ENCODE measurements at regions not wholly inside any gene's neighbourhood (a gene's known extent, or its start where the extent isn't known, plus 50 kb on each side); places are given as distances from the start of the nearest gene placed in this dataset.

GRCh38 chr11:134597452-134597851 lies 185.4 kb upstream of the B3GAT1 start:
- TF ChIP-seq, protein P1, sequence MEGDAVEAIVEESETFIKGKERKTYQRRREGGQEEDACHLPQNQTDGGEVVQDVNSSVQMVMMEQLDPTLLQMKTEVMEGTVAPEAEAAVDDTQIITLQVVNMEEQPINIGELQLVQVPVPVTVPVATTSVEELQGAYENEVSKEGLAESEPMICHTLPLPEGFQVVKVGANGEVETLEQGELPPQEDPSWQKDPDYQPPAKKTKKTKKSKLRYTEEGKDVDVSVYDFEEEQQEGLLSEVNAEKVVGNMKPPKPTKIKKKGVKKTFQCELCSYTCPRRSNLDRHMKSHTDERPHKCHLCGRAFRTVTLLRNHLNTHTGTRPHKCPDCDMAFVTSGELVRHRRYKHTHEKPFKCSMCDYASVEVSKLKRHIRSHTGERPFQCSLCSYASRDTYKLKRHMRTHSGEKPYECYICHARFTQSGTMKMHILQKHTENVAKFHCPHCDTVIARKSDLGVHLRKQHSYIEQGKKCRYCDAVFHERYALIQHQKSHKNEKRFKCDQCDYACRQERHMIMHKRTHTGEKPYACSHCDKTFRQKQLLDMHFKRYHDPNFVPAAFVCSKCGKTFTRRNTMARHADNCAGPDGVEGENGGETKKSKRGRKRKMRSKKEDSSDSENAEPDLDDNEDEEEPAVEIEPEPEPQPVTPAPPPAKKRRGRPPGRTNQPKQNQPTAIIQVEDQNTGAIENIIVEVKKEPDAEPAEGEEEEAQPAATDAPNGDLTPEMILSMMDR (IDR thresholded peaks at IDR 0.05; ENCODE audit: low read depth, low read length), result no peak
- no peak for TF ChIP-seq EZH2phosphoT487 (IDR thresholded peaks at IDR 0.05; ENCODE audit: low read depth)
